HL-60 (cell line): ENCODE measurements at regions not wholly inside any gene's neighbourhood (a gene's known extent, or its start where the extent isn't known, plus 50 kb on each side); places are given as distances from the start of the nearest gene placed in this dataset.

Source experiments
- GABPA ChIP-seq: IDR thresholded peaks from 2 replicates; pipeline ENCODE4 v1.6.1; 2012; ENCODE audit warnings: low read depth
- POLR2AphosphoS5 ChIP-seq: IDR thresholded peaks from 2 replicates; pipeline ENCODE4 v1.6.1; 2012; ENCODE audit warnings: low read depth
- REST ChIP-seq: IDR thresholded peaks from 2 replicates; pipeline ENCODE4 v1.6.1; 2012; ENCODE audit warnings: low read depth; ENCODE audit not compliant: insufficient replicate concordance
- SPI1 ChIP-seq: IDR thresholded peaks from 2 replicates; pipeline ENCODE4 v1.6.1; 2012; ENCODE audit warnings: low read depth, mild to moderate bottlenecking, borderline replicate concordance
- TF ChIP-seq, protein P1 (sequence below): IDR thresholded peaks from one replicate; pipeline ENCODE4 v1.5.1; 2011; ENCODE audit warnings: low read length, control low read depth, inconsistent platforms; ENCODE audit not compliant: insufficient read depth

DNA sequence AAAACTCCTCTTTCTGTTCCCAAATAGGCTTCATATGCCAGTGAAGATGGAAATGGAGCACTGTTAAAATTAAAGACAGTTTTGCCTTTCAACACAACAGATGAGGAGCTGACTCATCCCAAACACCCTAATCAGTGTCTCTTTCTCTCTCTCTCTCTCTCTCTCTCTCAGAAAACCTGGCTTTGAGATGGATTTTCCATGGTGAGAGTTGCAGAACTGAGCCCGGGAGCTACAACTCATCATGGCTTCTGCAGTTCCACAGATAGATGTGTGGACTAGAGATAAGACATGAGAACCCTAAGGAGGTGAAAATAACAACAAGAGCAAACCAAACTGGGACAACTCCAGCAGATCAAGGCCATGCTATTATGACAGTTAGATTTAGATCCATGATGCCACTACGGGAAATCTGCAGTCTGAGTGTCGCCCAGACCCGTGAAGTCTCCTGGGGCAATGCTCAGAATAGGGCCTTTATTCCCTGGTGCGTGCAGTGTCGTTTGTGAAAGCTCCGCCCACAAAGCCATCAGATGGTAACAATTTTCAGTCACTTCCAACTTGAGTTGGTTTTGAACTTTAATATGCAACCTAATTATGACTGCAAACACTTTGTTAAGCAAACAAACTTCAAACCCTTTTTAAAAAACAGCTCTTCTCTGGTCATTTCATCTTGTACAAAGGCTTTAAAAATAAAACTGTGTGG is 338.2 kb upstream of the PREP start:
- TF ChIP-seq REST: no peak
- TF ChIP-seq, protein P1, sequence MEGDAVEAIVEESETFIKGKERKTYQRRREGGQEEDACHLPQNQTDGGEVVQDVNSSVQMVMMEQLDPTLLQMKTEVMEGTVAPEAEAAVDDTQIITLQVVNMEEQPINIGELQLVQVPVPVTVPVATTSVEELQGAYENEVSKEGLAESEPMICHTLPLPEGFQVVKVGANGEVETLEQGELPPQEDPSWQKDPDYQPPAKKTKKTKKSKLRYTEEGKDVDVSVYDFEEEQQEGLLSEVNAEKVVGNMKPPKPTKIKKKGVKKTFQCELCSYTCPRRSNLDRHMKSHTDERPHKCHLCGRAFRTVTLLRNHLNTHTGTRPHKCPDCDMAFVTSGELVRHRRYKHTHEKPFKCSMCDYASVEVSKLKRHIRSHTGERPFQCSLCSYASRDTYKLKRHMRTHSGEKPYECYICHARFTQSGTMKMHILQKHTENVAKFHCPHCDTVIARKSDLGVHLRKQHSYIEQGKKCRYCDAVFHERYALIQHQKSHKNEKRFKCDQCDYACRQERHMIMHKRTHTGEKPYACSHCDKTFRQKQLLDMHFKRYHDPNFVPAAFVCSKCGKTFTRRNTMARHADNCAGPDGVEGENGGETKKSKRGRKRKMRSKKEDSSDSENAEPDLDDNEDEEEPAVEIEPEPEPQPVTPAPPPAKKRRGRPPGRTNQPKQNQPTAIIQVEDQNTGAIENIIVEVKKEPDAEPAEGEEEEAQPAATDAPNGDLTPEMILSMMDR: no peak
- no peak for TF ChIP-seq POLR2AphosphoS5
- TF ChIP-seq GABPA: no peak
- no peak for TF ChIP-seq SPI1
